Colonic mucosa (tissue), 4 donors: ENCODE measurements at regions not wholly inside any gene's neighbourhood (a gene's known extent, or its start where the extent isn't known, plus 50 kb on each side); places are given as distances from the start of the nearest gene placed in this dataset.
"Not testable (repeated sequence)": the region's sequence is repeated elsewhere in the genome, so short reads cannot be mapped to it uniquely, and the experiment has no call there.

Source experiments
- DNase-seq: peaks from one replicate; pipeline ENCODE4 v3.0.0-alpha.2; 2020
- H3K27ac ChIP-seq: fragments of 200-600 bp; one replicate; pipeline ENCODE4 v1.8.0; 2021
- H3K27me3 ChIP-seq: fragments of 200-600 bp; one replicate; pipeline ENCODE4 v1.8.0; 2021
- H3K36me3 ChIP-seq: fragments of 200-600 bp; one replicate; pipeline ENCODE4 v1.8.0; 2021
- H3K4me1 ChIP-seq: fragments of 200-600 bp; one replicate; pipeline ENCODE4 v1.8.0; 2021; ENCODE audit warnings: mild to moderate bottlenecking
- H3K4me3 ChIP-seq: fragments of 200-600 bp; one replicate; pipeline ENCODE4 v1.8.0; 2021
- H3K9ac ChIP-seq, 2 donors: one replicate each; pipeline ENCODE4 v1.7.0; 2013; ENCODE audit warnings: control low read depth in 2 of 2, low read depth in 2 of 2, low read length in 2 of 2
- H3K9me3 ChIP-seq: fragments of 200-600 bp; one replicate; pipeline ENCODE4 v1.8.0; 2021
- intact Hi-C: fragments of 100-400 bp; cut with DNase I; formaldehyde crosslinking; loops from one replicate; pipeline ENCODE4 v1.14.1; 2022
- TF ChIP-seq, protein P1 (sequence below): fragments of 200-600 bp; IDR thresholded peaks from one replicate; pipeline ENCODE4 v1.8.0; 2022; ENCODE audit warnings: antibody characterized with exemption, mild to moderate bottlenecking
- donor health status: healthy.
- donor health status: DM: no; HTN: no; CAD: no.
- donor health status: DM: no; HTN: no; CAD: no.

DNA sequence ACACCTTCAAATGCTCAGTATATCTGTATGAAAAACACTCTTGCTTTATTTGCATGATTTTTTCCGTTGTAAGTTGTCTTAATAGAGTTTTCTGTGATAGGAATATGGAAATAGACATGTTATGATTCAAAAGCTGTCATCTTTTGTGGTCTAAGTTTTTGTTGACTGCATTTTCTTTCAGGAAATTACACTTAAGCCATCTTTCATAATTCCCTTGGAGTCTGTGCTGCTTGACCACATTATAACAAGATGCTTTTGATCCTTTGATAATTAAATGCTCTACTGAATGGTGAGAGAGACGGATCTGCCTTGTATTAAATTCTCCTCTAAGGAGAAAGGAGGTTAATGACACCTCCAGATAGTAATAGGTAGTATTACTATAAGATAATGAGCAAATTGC, 272.8 kb upstream of the DAAM1 start:
- H3K4me1 ChIP-seq: no peaks in the 10 kb centered on the region
- DNase-seq: no peak
- H3K27ac ChIP-seq: no peak overlapping the region
- no peak overlapping the region for H3K9ac ChIP-seq
- no peaks in the 10 kb centered on the region for H3K9me3 ChIP-seq
- no peaks in the 10 kb centered on the region for H3K36me3 ChIP-seq
- H3K27me3 ChIP-seq: no peaks in the 10 kb centered on the region
- TF ChIP-seq, protein P1, sequence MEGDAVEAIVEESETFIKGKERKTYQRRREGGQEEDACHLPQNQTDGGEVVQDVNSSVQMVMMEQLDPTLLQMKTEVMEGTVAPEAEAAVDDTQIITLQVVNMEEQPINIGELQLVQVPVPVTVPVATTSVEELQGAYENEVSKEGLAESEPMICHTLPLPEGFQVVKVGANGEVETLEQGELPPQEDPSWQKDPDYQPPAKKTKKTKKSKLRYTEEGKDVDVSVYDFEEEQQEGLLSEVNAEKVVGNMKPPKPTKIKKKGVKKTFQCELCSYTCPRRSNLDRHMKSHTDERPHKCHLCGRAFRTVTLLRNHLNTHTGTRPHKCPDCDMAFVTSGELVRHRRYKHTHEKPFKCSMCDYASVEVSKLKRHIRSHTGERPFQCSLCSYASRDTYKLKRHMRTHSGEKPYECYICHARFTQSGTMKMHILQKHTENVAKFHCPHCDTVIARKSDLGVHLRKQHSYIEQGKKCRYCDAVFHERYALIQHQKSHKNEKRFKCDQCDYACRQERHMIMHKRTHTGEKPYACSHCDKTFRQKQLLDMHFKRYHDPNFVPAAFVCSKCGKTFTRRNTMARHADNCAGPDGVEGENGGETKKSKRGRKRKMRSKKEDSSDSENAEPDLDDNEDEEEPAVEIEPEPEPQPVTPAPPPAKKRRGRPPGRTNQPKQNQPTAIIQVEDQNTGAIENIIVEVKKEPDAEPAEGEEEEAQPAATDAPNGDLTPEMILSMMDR: no peak
- H3K4me3 ChIP-seq: no peak overlapping the region
- intact Hi-C loops: no loop called here

DNA sequence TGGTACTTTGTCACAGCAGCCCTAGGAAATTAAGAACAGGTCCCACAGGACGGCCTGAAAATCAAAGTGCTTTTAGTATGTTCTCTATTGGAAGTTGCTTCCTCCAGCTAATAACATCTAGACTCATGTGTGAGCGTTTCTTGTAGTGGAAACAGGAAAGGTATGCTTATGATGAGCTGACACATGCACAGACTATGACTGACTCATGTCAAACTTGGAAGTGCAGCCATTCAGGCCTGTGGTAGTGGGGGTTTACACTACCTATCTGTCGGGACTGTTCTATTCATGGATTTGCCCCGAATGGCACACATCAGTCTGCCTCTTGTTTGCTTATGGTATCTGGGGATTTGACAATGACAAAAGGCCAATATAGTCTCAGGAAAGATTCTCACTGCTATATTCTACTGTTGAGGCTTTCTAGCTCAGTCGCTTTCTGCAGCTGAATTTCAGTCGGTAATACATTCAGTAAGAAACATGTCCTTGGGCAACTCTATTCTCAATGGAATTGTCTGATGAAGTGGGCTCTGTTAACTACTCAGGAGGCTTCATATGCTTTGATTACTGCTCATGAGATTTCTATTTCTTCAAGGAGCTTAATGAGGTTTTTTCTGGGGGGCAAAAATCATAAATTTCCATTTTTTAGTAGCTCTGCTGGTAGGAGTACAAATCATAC, 270.3 kb upstream of the DAAM1 start:
- Histone ChIP-seq H3K9ac (no peak overlapping the region), H3K27me3 (no peaks in the 10 kb centered on the region), H3K4me1 (no peaks in the 10 kb centered on the region), H3K9me3 (no peaks in the 10 kb centered on the region), H3K36me3 (no peaks in the 10 kb centered on the region), H3K4me3 (no peak overlapping the region), H3K27ac (no peak overlapping the region)
- TF ChIP-seq, protein P1: no peak
- DNase-seq: no peak
- intact Hi-C loops: no loop called here

DNA sequence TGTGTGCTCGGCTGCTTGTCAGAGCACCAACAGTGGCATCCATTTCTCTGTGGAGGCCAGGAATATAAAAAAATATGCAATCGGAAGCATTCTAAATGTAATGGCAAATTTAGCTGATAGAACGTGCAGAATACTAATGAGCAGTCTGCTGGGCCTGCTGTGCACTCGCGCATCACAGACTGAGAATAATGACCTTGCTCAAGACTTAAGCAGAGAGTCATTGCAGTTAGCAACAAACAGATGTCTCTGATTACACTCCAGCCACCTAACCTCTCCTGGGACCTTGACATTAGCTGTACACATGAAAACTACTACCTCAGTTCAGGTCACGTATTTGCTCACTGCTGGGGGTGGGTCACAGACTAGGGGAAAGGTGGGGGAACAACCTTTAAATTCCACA, 269.2 kb upstream of the DAAM1 start:
- intact Hi-C loops: no loop called here
- no peak for DNase-seq
- no peak overlapping the region for H3K4me3 ChIP-seq

DNA sequence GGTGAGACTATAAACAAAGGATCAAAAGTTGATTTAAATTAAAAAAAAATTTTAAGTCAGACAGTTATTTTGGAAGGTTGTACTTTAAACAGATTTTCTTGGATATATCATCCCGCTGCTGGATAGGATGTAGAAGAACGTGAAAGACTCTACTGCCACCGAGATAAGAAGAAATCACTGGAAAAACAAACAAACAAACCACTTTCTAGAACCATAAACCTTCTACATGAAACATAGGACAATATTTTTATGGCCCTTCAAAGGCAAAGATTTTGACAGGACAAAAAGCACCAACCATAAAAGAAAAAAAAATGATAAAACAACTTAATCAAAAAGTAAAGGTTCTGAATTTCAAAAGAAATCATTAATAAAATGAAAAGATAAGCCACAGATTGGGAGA, 268.2 kb upstream of the DAAM1 start:
- Histone ChIP-seq H3K36me3 (no peaks in the 10 kb centered on the region), H3K9ac (no peak overlapping the region), H3K9me3 (no peaks in the 10 kb centered on the region), H3K27ac (no peak overlapping the region), H3K4me3 (no peak overlapping the region), H3K4me1 (no peaks in the 10 kb centered on the region), H3K27me3 (no peaks in the 10 kb centered on the region)
- TF ChIP-seq, protein P1: no peak
- no peak for DNase-seq
- intact Hi-C loops: no loop called here

More for the DNA sequence above, 269.2 kb upstream of the DAAM1 start:
- no peak overlapping the region for H3K27ac ChIP-seq
- H3K4me1 ChIP-seq: no peaks in the 10 kb centered on the region
- TF ChIP-seq, protein P1: no peak
- H3K9ac ChIP-seq: no peak overlapping the region
- H3K9me3 ChIP-seq: no peaks in the 10 kb centered on the region
- H3K36me3 ChIP-seq: no peaks in the 10 kb centered on the region
- H3K27me3 ChIP-seq: no peaks in the 10 kb centered on the region

DNA sequence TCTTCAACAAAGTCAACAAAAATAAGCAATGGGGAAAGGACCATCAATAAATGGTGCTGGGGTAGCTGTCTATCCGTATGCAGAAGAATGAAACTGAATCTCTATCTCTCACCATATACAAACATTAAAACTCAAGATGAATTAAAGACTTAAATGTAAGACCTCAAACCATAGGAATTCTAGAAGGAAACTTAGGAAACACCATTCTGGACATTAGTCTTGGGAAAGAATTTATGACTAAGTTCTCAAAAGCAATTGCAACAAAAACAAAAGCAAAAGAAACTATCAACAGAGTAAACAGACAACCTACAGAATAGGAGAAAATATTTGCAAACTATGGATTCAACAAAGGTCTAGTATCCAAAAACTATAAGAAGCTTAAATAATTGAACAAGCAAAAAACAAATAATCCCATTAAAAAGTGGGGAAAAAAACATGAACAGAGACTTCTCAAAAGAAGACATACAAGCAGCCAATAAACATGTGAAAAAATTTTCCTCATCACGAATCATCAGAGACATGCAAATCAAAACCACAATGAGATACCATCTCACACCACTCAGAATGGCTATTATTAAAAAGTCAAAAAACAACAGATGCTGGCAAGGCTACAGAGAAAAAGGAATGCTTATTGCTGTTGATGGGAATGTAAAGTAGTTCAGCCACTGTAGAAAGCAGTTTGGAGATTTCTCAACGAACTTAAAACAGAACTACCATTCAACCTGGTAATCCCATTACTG, 266.1 kb upstream of the DAAM1 start:
- DNase-seq, H3K9ac ChIP-seq, intact Hi-C loops, H3K4me3 ChIP-seq, H3K36me3 ChIP-seq, H3K9me3 ChIP-seq, H3K27me3 ChIP-seq, H3K4me1 ChIP-seq, H3K27ac ChIP-seq: not testable (repeated sequence)

DNA sequence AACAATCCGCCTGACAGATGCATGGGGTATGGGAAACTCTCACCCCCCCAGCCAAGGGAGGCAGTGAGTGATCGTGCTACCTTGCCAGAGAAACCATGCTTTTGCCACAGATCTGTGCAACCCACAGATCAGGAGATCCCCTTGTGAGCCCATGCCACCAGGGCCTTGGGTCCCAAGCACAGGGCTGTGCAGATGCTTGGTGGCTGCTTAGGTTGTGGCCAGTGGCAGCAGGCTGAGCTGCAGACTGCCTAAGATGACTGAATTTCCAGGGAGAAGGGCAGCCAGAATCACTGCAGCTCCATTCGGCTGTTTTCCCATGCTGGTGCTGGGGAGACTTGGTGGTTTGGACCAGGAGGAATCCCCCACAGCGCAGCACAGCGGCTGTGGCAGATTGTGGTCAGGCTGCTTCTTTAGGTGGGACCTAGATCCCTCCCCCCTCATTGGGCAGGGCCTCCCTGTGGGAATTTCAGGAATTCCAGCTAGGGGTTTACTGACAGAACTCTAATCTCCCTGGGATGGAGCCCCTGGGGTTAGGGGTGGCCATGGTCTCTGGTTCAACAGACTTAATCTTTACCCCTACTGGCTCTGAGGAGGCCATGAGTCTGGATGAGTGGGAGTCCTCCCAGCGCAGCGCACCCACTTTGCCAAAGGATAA, 264.6 kb upstream of the DAAM1 start:
- no peaks in the 10 kb centered on the region for H3K36me3 ChIP-seq
- H3K9me3 ChIP-seq: no peaks in the 10 kb centered on the region
- H3K27me3 ChIP-seq: no peaks in the 10 kb centered on the region
- TF ChIP-seq, protein P1: no peak
- H3K27ac ChIP-seq: no peak overlapping the region
- no peak overlapping the region for H3K4me3 ChIP-seq
- intact Hi-C loops: no loop called here
- DNase-seq: no peak
- H3K9ac ChIP-seq: no peak overlapping the region
- no peaks in the 10 kb centered on the region for H3K4me1 ChIP-seq
